ENCODE measurements at regions not wholly inside any gene's neighbourhood (a gene's known extent, or its start where the extent isn't known, plus 50 kb on each side); places are given as distances from the start of the nearest gene placed in this dataset.
A peak's percentile ranks its signal among the peaks of the same experiment; 100 is the strongest.

GRCh38 chr3:193008654-193009053, 91.0 kb upstream of the MB21D2 start:
- TF ChIP-seq, protein P1, sequence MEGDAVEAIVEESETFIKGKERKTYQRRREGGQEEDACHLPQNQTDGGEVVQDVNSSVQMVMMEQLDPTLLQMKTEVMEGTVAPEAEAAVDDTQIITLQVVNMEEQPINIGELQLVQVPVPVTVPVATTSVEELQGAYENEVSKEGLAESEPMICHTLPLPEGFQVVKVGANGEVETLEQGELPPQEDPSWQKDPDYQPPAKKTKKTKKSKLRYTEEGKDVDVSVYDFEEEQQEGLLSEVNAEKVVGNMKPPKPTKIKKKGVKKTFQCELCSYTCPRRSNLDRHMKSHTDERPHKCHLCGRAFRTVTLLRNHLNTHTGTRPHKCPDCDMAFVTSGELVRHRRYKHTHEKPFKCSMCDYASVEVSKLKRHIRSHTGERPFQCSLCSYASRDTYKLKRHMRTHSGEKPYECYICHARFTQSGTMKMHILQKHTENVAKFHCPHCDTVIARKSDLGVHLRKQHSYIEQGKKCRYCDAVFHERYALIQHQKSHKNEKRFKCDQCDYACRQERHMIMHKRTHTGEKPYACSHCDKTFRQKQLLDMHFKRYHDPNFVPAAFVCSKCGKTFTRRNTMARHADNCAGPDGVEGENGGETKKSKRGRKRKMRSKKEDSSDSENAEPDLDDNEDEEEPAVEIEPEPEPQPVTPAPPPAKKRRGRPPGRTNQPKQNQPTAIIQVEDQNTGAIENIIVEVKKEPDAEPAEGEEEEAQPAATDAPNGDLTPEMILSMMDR (IDR thresholded peaks at IDR 0.05; ENCODE audit: low read depth, low read length): no peak
- in situ Hi-C loops (cut with HindIII; ENCODE audit: low sequenced_read_pairs): no loop called here
- no peak for DNase-seq (ENCODE audit: low read depth, low spot score)

DNA sequence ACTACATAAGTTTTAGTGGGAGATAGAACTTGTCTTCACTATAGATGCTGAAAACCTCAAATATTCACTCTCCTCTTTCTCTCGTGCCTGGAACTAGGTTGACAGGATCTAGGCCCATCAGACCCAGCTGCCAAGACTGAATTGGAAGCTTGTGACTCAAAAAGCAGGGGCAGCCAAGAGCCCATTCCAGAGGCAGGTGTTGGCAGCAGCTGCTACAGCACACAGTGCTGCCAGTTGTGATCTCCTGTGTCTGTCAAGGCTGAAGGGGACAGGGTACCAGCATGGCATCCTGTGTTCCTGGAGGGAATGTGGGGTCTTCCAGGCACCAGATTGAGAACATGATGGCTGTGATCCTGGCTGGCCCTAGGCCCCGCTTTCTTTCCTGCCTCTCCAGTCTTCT, 92.5 kb upstream of the MB21D2 start:
- no peak for DNase-seq (ENCODE audit: low read depth, low spot score)
- in situ Hi-C loops (cut with HindIII; ENCODE audit: low sequenced_read_pairs): no loop called here
- TF ChIP-seq, protein P1 (IDR thresholded peaks at IDR 0.05; ENCODE audit: low read depth, low read length): no peak
- H3K4me3 ChIP-seq (ENCODE audit: low read depth, low read length): no peak overlapping the region

More at GRCh38 chr3:193008654-193009053, 91.0 kb upstream of the MB21D2 start:
- no peak overlapping the region for H3K4me3 ChIP-seq (ENCODE audit: low read depth, low read length)

- in situ Hi-C loops (cut with HindIII; ENCODE audit: low sequenced_read_pairs): no loop called here
- DNase-seq (ENCODE audit: low read depth, low spot score): no peak
- TF ChIP-seq, protein P1 (IDR thresholded peaks at IDR 0.05; ENCODE audit: low read depth, low read length): no peak
- H3K4me3 ChIP-seq (ENCODE audit: low read depth, low read length): no peak overlapping the region
Measured at GRCh38 chr3:193011958-193012357, 94.3 kb upstream of the MB21D2 start.

DNA sequence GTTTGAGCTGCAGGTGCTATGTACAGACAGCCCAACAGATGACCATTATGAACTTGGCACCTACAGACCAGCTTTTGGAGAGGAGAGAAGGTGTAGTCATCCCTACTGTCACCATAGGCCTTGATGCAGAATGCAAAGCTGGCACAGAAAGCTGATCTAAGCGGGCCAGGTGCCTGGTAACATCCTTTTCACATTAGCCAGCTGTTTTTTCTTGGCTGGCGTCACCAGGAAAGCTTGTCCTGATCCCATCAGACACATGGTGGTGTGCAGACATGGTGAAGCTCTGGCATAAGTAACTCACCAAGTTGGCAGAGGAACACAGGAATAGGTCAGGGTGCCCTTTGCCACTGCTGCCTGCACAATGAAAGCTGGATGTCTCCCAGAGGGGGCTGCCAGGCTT, 97.2 kb upstream of the MB21D2 start:
- TF ChIP-seq, protein P1 (IDR thresholded peaks at IDR 0.05; ENCODE audit: low read depth, low read length): no peak
- DNase-seq (ENCODE audit: low read depth, low spot score): no peak
- no peak overlapping the region for H3K4me3 ChIP-seq (ENCODE audit: low read depth, low read length)
- in situ Hi-C loops (cut with HindIII; ENCODE audit: low sequenced_read_pairs): no loop called here

DNA sequence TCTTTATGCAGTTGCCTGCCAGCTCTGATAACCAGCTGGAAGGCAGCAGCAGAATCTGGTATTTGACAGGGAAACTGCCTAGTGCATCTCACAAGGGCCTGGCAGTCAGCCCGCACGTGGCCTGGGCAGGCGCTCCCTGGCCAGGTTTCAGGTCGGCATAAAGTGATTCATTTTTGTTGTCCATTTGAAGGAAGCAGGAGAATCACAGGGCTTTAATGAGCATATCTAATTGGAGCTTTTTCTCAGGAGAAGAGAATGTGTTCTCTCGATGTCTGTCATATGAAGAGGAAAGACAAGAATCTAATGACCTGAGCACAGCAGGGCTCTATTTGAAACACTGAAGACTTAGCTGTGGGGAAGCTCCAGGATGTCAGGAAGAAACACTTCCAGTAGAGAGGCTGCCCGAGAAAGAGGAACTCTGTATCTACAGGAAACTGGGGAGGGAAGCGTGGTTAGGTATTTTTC, 98.8 kb upstream of the MB21D2 start:
- no peak overlapping the region for H3K4me3 ChIP-seq (ENCODE audit: low read depth, low read length)
- in situ Hi-C loops (cut with HindIII; ENCODE audit: low sequenced_read_pairs): no loop called here
- peak; percentile 50 for DNase-seq (ENCODE audit: low read depth, low spot score)
- TF ChIP-seq, protein P1 (IDR thresholded peaks at IDR 0.05; ENCODE audit: low read depth, low read length): no peak

DNA sequence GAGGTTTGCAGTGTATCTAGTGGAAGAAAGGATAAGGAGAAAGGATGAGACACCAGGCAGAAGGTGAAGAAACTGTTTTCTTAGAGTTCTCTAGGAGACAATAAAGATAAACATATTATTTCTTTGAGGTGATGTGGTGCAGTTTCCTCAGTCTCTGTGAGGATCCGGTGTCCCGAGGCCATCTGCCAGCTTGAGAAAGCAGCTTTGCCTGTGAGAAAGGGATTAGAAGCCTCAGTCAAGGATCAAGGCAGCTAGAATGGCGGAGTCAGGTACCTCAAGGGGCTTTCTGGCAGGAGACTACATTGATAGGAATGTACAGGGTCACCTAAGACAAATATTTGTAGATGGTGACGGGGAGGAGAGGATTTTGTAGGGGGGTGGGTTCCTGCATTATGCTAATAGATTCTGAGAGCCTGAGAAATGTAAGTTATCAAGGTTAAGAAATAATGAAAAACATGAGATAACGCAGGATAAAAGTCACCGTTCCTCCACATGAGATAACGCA, 103.9 kb upstream of the MB21D2 start:
- no peak overlapping the region for H3K4me3 ChIP-seq (ENCODE audit: low read depth, low read length)
- TF ChIP-seq, protein P1 (IDR thresholded peaks at IDR 0.05; ENCODE audit: low read depth, low read length): no peak
- in situ Hi-C loops (cut with HindIII; ENCODE audit: low sequenced_read_pairs): no loop called here
- DNase-seq (ENCODE audit: low read depth, low spot score): no peak

DNA sequence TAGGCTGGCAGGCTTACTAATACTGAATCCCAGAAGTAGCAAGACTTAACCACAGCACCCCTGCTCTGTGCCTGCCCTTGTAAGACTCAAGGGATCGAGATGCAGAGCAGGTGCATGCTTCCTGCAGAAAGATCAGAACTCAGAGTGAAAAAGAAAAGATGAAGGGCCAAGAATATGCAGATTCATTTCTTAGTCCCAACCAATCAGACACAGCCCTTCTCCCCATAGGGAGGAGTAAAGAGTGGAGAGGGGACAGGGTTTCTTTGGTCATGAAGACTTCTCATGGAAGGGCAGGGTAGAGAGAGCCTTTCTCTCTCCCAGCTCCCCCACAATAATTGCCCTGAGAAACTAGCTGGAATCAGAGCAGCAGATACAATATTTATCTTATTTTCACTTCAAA, 105.6 kb upstream of the MB21D2 start:
- TF ChIP-seq, protein P1 (IDR thresholded peaks at IDR 0.05; ENCODE audit: low read depth, low read length): no peak
- no peak overlapping the region for H3K4me3 ChIP-seq (ENCODE audit: low read depth, low read length)
- no peak for DNase-seq (ENCODE audit: low read depth, low spot score)
- in situ Hi-C loops (cut with HindIII; ENCODE audit: low sequenced_read_pairs): no loop called here
